ENCODE measurements at regions not wholly inside any gene's neighbourhood (a gene's known extent, or its start where the extent isn't known, plus 50 kb on each side); places are given as distances from the start of the nearest gene placed in this dataset.

DNA sequence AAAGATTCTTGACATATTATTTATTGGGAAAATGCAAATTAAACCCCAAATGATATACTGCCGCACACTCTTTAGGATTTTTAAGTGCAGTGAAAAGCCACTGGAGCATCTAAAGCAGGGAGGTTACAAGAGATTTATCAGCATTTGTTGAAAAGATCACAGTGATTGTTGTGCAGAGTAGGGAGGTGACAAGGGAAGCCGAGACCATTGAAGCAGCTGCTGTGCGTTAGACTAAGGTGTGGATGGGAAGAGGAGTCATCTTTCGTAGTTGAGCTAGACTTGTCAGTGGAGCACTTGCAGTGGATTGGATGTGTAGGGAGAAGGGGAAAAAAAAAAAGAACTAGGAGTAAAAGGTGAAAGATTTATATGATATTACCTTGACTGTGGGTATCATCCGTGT is 854.6 kb downstream of the NTRK3 start:
- TF ChIP-seq CTCF (IDR thresholded peaks at IDR 0.05): no peak
- TF ChIP-seq EZH2phosphoT487 (IDR thresholded peaks at IDR 0.05): no peak
- TF ChIP-seq EZH2 (IDR thresholded peaks at IDR 0.05): no peak

All from neural progenitor cell (in vitro differentiated cells).